SU-DHL-6 (cell line): ENCODE measurements at regions not wholly inside any gene's neighbourhood (a gene's known extent, or its start where the extent isn't known, plus 50 kb on each side); places are given as distances from the start of the nearest gene placed in this dataset.

ENCODE experiments used
- H2AFZ ChIP-seq: fragments of 200-600 bp; sonication (generic); 2 replicates; pipeline ENCODE4 v1.6.1; 2014; ENCODE audit warnings: low read depth, mild to moderate bottlenecking, moderate library complexity, mixed read lengths, antibody characterized with exemption, low read length; ENCODE audit not compliant: severe bottlenecking
- H3F3A ChIP-seq: fragments of 200-600 bp; shearing (Covaris generic); 2 replicates; pipeline ENCODE4 v1.6.0; 2016; ENCODE audit warnings: antibody characterized with exemption, mild to moderate bottlenecking; ENCODE audit not compliant: insufficient read depth
- H3K27ac ChIP-seq: fragments of 200-600 bp; sonication (generic); 2 replicates; pipeline ENCODE4 v1.5.1; 2016; ENCODE audit warnings: low read depth, mild to moderate bottlenecking, low read length, moderate library complexity, mixed read lengths
- H3K27me3 ChIP-seq: fragments of 200-600 bp; sonication (generic), shearing (Covaris generic); 2 replicates; pipeline ENCODE4 v1.6.0; 2014; ENCODE audit warnings: mild to moderate bottlenecking, low read length
- H3K36me3 ChIP-seq: fragments of 200-600 bp; sonication (generic); 2 replicates; pipeline ENCODE4 v1.6.1; 2014; ENCODE audit warnings: mild to moderate bottlenecking, low read length, mixed read lengths
- H3K4me2 ChIP-seq: fragments of 300-600, 200-600 bp; shearing (Covaris generic), sonication (generic); 2 replicates; pipeline ENCODE4 v1.6.0; 2014; ENCODE audit warnings: low read length, low read depth, mild to moderate bottlenecking; ENCODE audit not compliant: poor library complexity, severe bottlenecking
- H3K4me3 ChIP-seq: fragments of 200-600 bp; sonication (generic); 2 replicates; pipeline ENCODE4 v1.5.1; 2014; ENCODE audit warnings: antibody characterized with exemption, low read length, mild to moderate bottlenecking, mixed read lengths; ENCODE audit not compliant: insufficient read depth, poor library complexity, severe bottlenecking
- H3K79me2 ChIP-seq: fragments of 200-600 bp; sonication (generic); 2 replicates; pipeline ENCODE4 v1.6.1; 2014; ENCODE audit warnings: mild to moderate bottlenecking, low read length, moderate library complexity; ENCODE audit not compliant: insufficient read depth
- H3K9ac ChIP-seq: fragments of 200-600 bp; sonication (generic); 2 replicates; pipeline ENCODE4 v1.7.0; 2014; ENCODE audit warnings: mild to moderate bottlenecking, low read length
- H3K9me2 ChIP-seq: fragments of 200-600 bp; sonication (generic); replicated peaks from 2 replicates; pipeline ENCODE4 v1.6.1; 2014; ENCODE audit warnings: low read length; ENCODE audit not compliant: insufficient read depth
- H3K9me3 ChIP-seq: fragments of 200-600 bp; sonication (generic); 2 replicates; pipeline ENCODE4 v1.6.1; 2014; ENCODE audit warnings: low read length, mixed read lengths; ENCODE audit not compliant: insufficient read depth
- H4K20me1 ChIP-seq: fragments of 200-600 bp; sonication (generic); 2 replicates; pipeline ENCODE4 v1.6.1; 2014; ENCODE audit warnings: low read depth, mild to moderate bottlenecking, antibody characterized with exemption, low read length, moderate library complexity, mixed read lengths
- CTCF ChIP-seq: fragments of 200-600 bp; sonication (generic); IDR thresholded peaks from one replicate; pipeline ENCODE4 v1.5.1; 2017; ENCODE audit warnings: antibody characterized with exemption, mild to moderate bottlenecking, low read length, moderate library complexity; ENCODE audit not compliant: insufficient read depth, poor library complexity, severe bottlenecking
- EZH2phosphoT487 ChIP-seq: fragments of 200-600 bp; sonication (generic), shearing (Covaris generic); conservative IDR thresholded peaks from 2 replicates; pipeline ENCODE4 v1.6.1; 2018; ENCODE audit warnings: mild to moderate bottlenecking, antibody characterized with exemption, low read length, moderate library complexity, mixed read lengths

DNA sequence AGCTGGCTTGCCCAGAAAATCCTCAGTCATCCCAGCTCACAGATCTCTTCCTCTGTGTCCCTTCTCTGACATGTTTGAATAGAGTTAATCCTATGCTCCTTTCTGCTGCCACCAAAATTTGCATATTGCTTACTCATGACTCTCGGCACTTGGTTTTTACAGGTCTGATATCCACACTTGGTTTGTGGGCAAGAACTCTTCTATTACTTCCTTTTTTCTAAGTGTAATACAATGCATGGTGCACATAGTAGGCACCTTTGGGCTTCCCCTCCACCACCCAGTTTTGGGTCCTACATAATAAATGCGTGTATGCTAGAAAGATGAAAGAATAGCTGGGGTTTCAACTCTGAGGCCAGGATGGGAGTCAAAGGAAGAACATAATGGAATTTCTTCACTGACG is 69.7 kb upstream of the GRK3 start:
- H4K20me1 ChIP-seq, result no peaks in the 10 kb centered on the region
- no peaks in the 10 kb centered on the region for H3F3A ChIP-seq
- no peaks in the 10 kb centered on the region for H3K27me3 ChIP-seq
- no peaks in the 10 kb centered on the region for H3K79me2 ChIP-seq
- no peaks in the 10 kb centered on the region for H3K9me3 ChIP-seq
- TF ChIP-seq CTCF, result no peak
- no peak for TF ChIP-seq EZH2phosphoT487
- no peaks in the 10 kb centered on the region for H3K36me3 ChIP-seq
- H3K9me2 ChIP-seq, result no peaks in the 10 kb centered on the region
- H3K4me2 ChIP-seq, result no peak overlapping the region
- no peak overlapping the region for H3K27ac ChIP-seq
- H3K9ac ChIP-seq, result no peak overlapping the region
- no peak overlapping the region for H3K4me3 ChIP-seq
- H2AFZ ChIP-seq, result no peak overlapping the region

DNA sequence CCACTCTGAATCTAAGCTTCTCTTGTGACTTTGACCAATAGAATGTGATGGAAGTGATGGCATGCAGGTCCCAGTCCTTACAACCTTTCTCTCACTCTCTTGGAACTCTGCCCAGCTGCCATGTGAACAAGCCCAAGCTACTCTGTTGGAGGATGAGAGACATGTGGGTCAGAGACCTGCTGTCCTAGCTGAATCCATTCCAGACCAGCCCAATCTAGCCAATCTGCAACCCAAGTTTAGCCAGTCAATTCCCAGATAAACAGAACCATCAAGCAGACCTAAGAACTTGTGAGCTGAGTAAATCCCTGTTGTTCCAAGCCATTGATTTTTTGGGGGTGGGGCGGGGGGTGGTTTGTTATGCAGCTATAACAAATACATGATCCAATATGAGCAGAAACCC is 69.2 kb upstream of the GRK3 start:
- H3K27me3 ChIP-seq, result no peaks in the 10 kb centered on the region
- H3K36me3 ChIP-seq, result no peaks in the 10 kb centered on the region
- no peaks in the 10 kb centered on the region for H4K20me1 ChIP-seq
- no peak overlapping the region for H3K27ac ChIP-seq
- H3K79me2 ChIP-seq, result no peaks in the 10 kb centered on the region
- H3K4me3 ChIP-seq, result no peak overlapping the region
- H3K4me2 ChIP-seq, result no peak overlapping the region
- no peaks in the 10 kb centered on the region for H3K9me3 ChIP-seq
- H2AFZ ChIP-seq, result no peak overlapping the region
- no peak overlapping the region for H3K9ac ChIP-seq
- TF ChIP-seq CTCF, result no peak
- TF ChIP-seq EZH2phosphoT487, result no peak
- H3F3A ChIP-seq, result no peaks in the 10 kb centered on the region
- no peaks in the 10 kb centered on the region for H3K9me2 ChIP-seq

GRCh38 chr22:25496396-25497064 is 67.9 kb upstream of the GRK3 start:
- H2AFZ ChIP-seq, result no peak overlapping the region
- no peak overlapping the region for H3K27ac ChIP-seq
- H3K9me3 ChIP-seq, result no peaks in the 10 kb centered on the region
- H4K20me1 ChIP-seq, result no peaks in the 10 kb centered on the region
- no peaks in the 10 kb centered on the region for H3K36me3 ChIP-seq
- no peak for TF ChIP-seq CTCF
- no peaks in the 10 kb centered on the region for H3F3A ChIP-seq
- H3K4me3 ChIP-seq, result no peak overlapping the region
- H3K27me3 ChIP-seq, result no peaks in the 10 kb centered on the region
- H3K79me2 ChIP-seq, result no peaks in the 10 kb centered on the region
- no peak overlapping the region for H3K9ac ChIP-seq
- H3K4me2 ChIP-seq, result no peak overlapping the region
- H3K9me2 ChIP-seq, result no peaks in the 10 kb centered on the region
